ENCODE measurements at regions not wholly inside any gene's neighbourhood (a gene's known extent, or its start where the extent isn't known, plus 50 kb on each side); places are given as distances from the start of the nearest gene placed in this dataset.

DNA sequence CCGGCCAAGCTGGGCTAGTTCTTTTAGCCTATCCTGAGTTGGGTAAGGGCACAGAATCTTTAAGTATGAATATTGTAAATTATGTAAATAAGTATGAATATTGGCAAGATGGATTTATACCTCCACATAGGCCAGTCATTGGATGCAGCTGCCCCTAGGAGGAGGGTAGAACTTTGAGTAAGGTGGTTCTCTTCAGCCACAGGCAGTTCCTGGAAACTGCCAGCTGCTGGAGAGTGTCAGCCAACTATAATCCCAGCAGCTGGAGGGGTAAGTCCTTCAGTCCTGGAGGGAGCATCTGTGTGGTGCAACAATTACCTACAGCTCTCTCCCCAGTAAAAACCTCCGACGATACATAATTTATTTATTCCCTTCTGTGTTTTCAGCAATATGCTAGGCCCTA, 65.8 kb upstream of the TMPO start:
- H3K9ac ChIP-seq (ENCODE audit: low read length), result no peak overlapping the region

GRCh38 chr12:98453070-98453469, 62.3 kb upstream of the TMPO start:
- Histone ChIP-seq H4K20me1 (ENCODE audit: insufficient read depth, low read length) (no peaks in the 10 kb centered on the region), H2AFZ (ENCODE audit: low read depth, low read length) (no peak overlapping the region), H3K9me3 (ENCODE audit: insufficient read depth, low read length) (no peaks in the 10 kb centered on the region), H3K79me2 (ENCODE audit: low read length) (no peaks in the 10 kb centered on the region), H3K27ac (ENCODE audit: low read length) (no peak overlapping the region), H3K36me3 (replicated peaks; ENCODE audit: low read depth, low read length) (no peaks in the 10 kb centered on the region), H3K9ac (ENCODE audit: low read length) (no peak overlapping the region), H3K4me1 (ENCODE audit: low read length) (no peaks in the 10 kb centered on the region), H3K4me2 (ENCODE audit: low read length) (no peak overlapping the region), H3K27me3 (ENCODE audit: low read depth, low read length) (no peaks in the 10 kb centered on the region; the same call in 1 of the 2 replicates), H3K4me3 (ENCODE audit: low read length) (no peak overlapping the region)
- TF ChIP-seq CTCF (IDR thresholded peaks at IDR 0.05; ENCODE audit: low read depth, low read length) (no peak), EZH2phosphoT487 (IDR thresholded peaks at IDR 0.05; ENCODE audit: low read depth) (no peak)

More for the DNA sequence above, 65.8 kb upstream of the TMPO start:
- Histone ChIP-seq H3K36me3 (replicated peaks; ENCODE audit: low read depth, low read length) (no peaks in the 10 kb centered on the region), H3K27ac (ENCODE audit: low read length) (no peak overlapping the region), H3K9me3 (ENCODE audit: insufficient read depth, low read length) (no peaks in the 10 kb centered on the region), H3K79me2 (ENCODE audit: low read length) (no peaks in the 10 kb centered on the region), H3K4me2 (ENCODE audit: low read length) (no peak overlapping the region), H2AFZ (ENCODE audit: low read depth, low read length) (no peak overlapping the region), H3K4me3 (ENCODE audit: low read length) (no peak overlapping the region), H3K27me3 (ENCODE audit: low read depth, low read length) (peaks cover 19% of the 10 kb centered on the region), H3K4me1 (ENCODE audit: low read length) (no peaks in the 10 kb centered on the region), H4K20me1 (ENCODE audit: insufficient read depth, low read length) (no peaks in the 10 kb centered on the region)
- no peak for TF ChIP-seq EZH2phosphoT487 (IDR thresholded peaks at IDR 0.05; ENCODE audit: low read depth)
- TF ChIP-seq CTCF (IDR thresholded peaks at IDR 0.05; ENCODE audit: low read depth, low read length), result no peak

DNA sequence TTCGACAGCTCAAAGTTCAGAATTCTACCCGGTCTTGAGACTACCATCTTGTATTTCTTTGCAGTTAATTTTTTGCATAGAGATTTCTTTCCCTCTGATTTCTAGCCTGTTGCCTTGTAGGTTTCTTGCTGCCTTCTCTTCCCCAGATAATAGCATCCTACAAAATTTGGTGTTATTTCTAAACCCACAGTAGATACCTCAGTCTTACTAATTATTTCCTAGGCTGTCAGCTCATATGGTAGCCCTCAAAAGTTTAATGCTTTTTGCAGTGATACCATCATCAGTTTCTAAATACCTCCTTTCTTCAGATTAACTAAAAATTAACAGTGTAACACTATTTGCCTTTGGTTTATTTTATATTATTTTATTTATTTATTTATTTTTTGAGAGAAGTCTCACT, 61.9 kb upstream of the TMPO start:
- H3K27ac ChIP-seq (ENCODE audit: low read length), result no peak overlapping the region
- H3K9ac ChIP-seq (ENCODE audit: low read length), result no peak overlapping the region
- H3K27me3 ChIP-seq (ENCODE audit: low read depth, low read length), result no peaks in the 10 kb centered on the region; the same call in 1 of the 2 replicates
- H3K9me3 ChIP-seq (ENCODE audit: insufficient read depth, low read length), result no peaks in the 10 kb centered on the region
- no peak overlapping the region for H2AFZ ChIP-seq (ENCODE audit: low read depth, low read length)
- H3K4me3 ChIP-seq (ENCODE audit: low read length), result no peak overlapping the region
- H3K79me2 ChIP-seq (ENCODE audit: low read length), result no peaks in the 10 kb centered on the region
- H3K36me3 ChIP-seq (replicated peaks; ENCODE audit: low read depth, low read length), result no peaks in the 10 kb centered on the region
- no peak overlapping the region for H3K4me2 ChIP-seq (ENCODE audit: low read length)
- no peak for TF ChIP-seq CTCF (IDR thresholded peaks at IDR 0.05; ENCODE audit: low read depth, low read length)
- TF ChIP-seq EZH2phosphoT487 (IDR thresholded peaks at IDR 0.05; ENCODE audit: low read depth), result no peak
- H4K20me1 ChIP-seq (ENCODE audit: insufficient read depth, low read length), result no peaks in the 10 kb centered on the region
- no peaks in the 10 kb centered on the region for H3K4me1 ChIP-seq (ENCODE audit: low read length)

- Histone ChIP-seq H2AFZ (ENCODE audit: low read depth, low read length) (no peak overlapping the region), H3K4me3 (ENCODE audit: low read length) (no peak overlapping the region), H3K4me1 (ENCODE audit: low read length) (no peaks in the 10 kb centered on the region), H3K36me3 (replicated peaks; ENCODE audit: low read depth, low read length) (no peaks in the 10 kb centered on the region), H4K20me1 (ENCODE audit: insufficient read depth, low read length) (no peaks in the 10 kb centered on the region), H3K27ac (ENCODE audit: low read length) (no peak overlapping the region), H3K9ac (ENCODE audit: low read length) (no peak overlapping the region), H3K9me3 (ENCODE audit: insufficient read depth, low read length) (no peaks in the 10 kb centered on the region), H3K79me2 (ENCODE audit: low read length) (no peaks in the 10 kb centered on the region), H3K4me2 (ENCODE audit: low read length) (no peak overlapping the region), H3K27me3 (ENCODE audit: low read depth, low read length) (peaks cover 2% of the 10 kb centered on the region; the same call in 1 of the 2 replicates)
- no peak for TF ChIP-seq EZH2phosphoT487 (IDR thresholded peaks at IDR 0.05; ENCODE audit: low read depth)
- no peak for TF ChIP-seq CTCF (IDR thresholded peaks at IDR 0.05; ENCODE audit: low read depth, low read length)
These were observed 59.3 kb upstream of the TMPO start for GRCh38 chr12:98456041-98456440.

Measured in OCI-LY3 (cell line).